ENCODE measurements at regions not wholly inside any gene's neighbourhood (a gene's known extent, or its start where the extent isn't known, plus 50 kb on each side); places are given as distances from the start of the nearest gene placed in this dataset.

DNA sequence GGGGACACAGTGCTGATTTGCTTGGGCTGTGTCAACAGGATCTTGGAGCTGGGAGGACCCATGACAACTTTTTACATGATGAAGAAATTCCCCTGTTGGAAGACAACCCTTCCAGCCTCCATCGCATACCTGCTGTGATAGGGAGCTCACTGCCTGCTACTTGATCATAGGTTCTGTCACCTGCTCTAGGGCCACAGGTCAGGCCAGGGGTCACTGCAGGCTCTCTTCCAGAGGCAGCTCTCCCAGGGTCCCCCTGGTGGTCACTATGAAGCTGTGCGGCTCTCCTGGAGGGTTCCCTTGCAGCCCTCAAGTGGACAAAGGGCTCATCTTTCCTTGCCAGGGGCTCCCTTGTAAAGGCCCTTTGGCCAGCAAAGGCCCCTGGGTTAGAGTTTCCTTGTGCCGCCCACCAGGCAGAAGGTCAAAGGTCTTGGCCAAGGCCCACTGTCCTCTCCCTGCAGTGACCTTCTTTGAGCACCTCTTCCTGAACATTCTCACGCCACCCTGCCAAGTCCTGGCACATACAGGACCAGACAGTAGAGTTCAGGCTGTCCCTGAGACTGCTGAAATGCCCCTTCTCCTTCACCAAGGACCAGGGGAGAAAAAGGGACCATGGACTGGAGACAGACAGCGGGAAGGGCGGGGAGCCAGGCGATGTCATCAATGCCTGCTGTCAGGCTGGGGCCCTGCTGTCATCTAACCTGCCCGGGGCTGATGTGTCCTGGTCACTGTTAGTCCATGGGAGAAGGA lies 345.1 kb downstream of the DYSF start:
- SMC1A ChIA-PET (ENCODE audit: uncharacterized antibody, unreplicated experiment): no interaction called here
- no peak overlapping the region for H3K9ac ChIP-seq (ENCODE audit: control insufficient read depth, insufficient read depth, low read length)
- ATAC-seq (peak; percentile 89), FAIRE-seq (no peak), DNase-seq (ENCODE audit: low read depth, low spot score) (no peak)
- H3K79me2 ChIP-seq (ENCODE audit: control insufficient read depth, insufficient read depth, low read length): no peaks in the 10 kb centered on the region
- H3K4me2 ChIP-seq (ENCODE audit: control insufficient read depth, insufficient read depth): no peak overlapping the region
- POLR2A ChIA-PET: no interaction called here
- H3K4me1 ChIP-seq (ENCODE audit: control insufficient read depth, insufficient read depth, low read length): no peaks in the 10 kb centered on the region
- no peak overlapping the region for H2AFZ ChIP-seq (ENCODE audit: control insufficient read depth, low read depth, low read length)
- no TSS peak for BruUV-seq (replicated peaks)
- RAD21 ChIA-PET (ENCODE audit: unreplicated experiment): no interaction called here
- in situ Hi-C loops (cut with MboI): no loop called here
- no peak overlapping the region for H3K4me3 ChIP-seq
- H4K20me1 ChIP-seq (ENCODE audit: control insufficient read depth, insufficient read depth): no peaks in the 10 kb centered on the region
- WGBS (ENCODE audit: insufficient coverage, insufficient replicate concordance, low lambda C conversion rate, missing lambda C conversion rate): 17% methylated on average over 8 of the region's 8 CpGs
- H3K9me3 ChIP-seq (replicated peaks; ENCODE audit: control insufficient read depth, insufficient read depth, low read length): no peaks in the 10 kb centered on the region
- no peak overlapping the region for H3K27ac ChIP-seq (ENCODE audit: control insufficient read depth, insufficient read depth)
- CTCF ChIA-PET: interaction anchor here (1.0 to 1.5 kb wide), 5 partner anchors 15 to 269 kb away, joined by 3 to 7 read pairs (median 4); no protein-coding TSS in a partner anchor
- no peaks in the 10 kb centered on the region for H3K36me3 ChIP-seq (ENCODE audit: control insufficient read depth in 2 of 2, insufficient read depth in 2 of 2, low read length in 1 of 2)
- H3K27me3 ChIP-seq (replicated peaks in 1 of 2; ENCODE audit: control insufficient read depth in 2 of 2, insufficient read depth in 2 of 2, low read length in 1 of 2): no peaks in the 10 kb centered on the region; a peak in 1 of 4 replicates
- intact Hi-C loops (cut with micrococcal nuclease; ENCODE audit: unreplicated experiment): loop anchor here (1.0 kb wide), 1 partner anchor 253 kb away; no protein-coding TSS in a partner anchor
- TF ChIP-seq EGR1 (IDR thresholded peaks at IDR 0.05; ENCODE audit: borderline replicate concordance in 1 of 2, low read depth in 2 of 2, low read length in 2 of 2) (no peak), SMC3 (IDR thresholded peaks at IDR 0.05; ENCODE audit: borderline replicate concordance, low read length) (peak; percentile 47; the same call in 1 of the 2 replicates), ZNF24 (IDR thresholded peaks at IDR 0.05) (no peak), MEF2B (IDR thresholded peaks at IDR 0.05; ENCODE audit: partially characterized antibody, poor library complexity, severe bottlenecking) (no peak), RAD21 (IDR thresholded peaks at IDR 0.05; ENCODE audit: insufficient read depth, low read depth, low read length) (0 out of 2 replicates have a peak, but pooled peaks have one; percentile 22), PRDM15 (CRISPR knock-in tag; IDR thresholded peaks at IDR 0.05) (no peak), NR2F1 (conservative IDR thresholded peaks at IDR 0.05) (peak; percentile 61; the same call in 1 of the 2 replicates), TARDBP (IDR thresholded peaks at IDR 0.05; ENCODE audit: borderline replicate concordance) (no peak)
- TF ChIP-seq, protein P1, sequence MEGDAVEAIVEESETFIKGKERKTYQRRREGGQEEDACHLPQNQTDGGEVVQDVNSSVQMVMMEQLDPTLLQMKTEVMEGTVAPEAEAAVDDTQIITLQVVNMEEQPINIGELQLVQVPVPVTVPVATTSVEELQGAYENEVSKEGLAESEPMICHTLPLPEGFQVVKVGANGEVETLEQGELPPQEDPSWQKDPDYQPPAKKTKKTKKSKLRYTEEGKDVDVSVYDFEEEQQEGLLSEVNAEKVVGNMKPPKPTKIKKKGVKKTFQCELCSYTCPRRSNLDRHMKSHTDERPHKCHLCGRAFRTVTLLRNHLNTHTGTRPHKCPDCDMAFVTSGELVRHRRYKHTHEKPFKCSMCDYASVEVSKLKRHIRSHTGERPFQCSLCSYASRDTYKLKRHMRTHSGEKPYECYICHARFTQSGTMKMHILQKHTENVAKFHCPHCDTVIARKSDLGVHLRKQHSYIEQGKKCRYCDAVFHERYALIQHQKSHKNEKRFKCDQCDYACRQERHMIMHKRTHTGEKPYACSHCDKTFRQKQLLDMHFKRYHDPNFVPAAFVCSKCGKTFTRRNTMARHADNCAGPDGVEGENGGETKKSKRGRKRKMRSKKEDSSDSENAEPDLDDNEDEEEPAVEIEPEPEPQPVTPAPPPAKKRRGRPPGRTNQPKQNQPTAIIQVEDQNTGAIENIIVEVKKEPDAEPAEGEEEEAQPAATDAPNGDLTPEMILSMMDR (IDR thresholded peaks at IDR 0.05 in 2 of 3, conservative IDR thresholded peaks at IDR 0.05 in 1 of 3; ENCODE audit: control insufficient read depth in 2 of 3, extremely low read depth in 1 of 3, insufficient read depth in 1 of 3, low read depth in 3 of 3, low read length in 3 of 3): peak; percentile 41 to 66 (median 62)
- TF ChIP-seq, protein P2, sequence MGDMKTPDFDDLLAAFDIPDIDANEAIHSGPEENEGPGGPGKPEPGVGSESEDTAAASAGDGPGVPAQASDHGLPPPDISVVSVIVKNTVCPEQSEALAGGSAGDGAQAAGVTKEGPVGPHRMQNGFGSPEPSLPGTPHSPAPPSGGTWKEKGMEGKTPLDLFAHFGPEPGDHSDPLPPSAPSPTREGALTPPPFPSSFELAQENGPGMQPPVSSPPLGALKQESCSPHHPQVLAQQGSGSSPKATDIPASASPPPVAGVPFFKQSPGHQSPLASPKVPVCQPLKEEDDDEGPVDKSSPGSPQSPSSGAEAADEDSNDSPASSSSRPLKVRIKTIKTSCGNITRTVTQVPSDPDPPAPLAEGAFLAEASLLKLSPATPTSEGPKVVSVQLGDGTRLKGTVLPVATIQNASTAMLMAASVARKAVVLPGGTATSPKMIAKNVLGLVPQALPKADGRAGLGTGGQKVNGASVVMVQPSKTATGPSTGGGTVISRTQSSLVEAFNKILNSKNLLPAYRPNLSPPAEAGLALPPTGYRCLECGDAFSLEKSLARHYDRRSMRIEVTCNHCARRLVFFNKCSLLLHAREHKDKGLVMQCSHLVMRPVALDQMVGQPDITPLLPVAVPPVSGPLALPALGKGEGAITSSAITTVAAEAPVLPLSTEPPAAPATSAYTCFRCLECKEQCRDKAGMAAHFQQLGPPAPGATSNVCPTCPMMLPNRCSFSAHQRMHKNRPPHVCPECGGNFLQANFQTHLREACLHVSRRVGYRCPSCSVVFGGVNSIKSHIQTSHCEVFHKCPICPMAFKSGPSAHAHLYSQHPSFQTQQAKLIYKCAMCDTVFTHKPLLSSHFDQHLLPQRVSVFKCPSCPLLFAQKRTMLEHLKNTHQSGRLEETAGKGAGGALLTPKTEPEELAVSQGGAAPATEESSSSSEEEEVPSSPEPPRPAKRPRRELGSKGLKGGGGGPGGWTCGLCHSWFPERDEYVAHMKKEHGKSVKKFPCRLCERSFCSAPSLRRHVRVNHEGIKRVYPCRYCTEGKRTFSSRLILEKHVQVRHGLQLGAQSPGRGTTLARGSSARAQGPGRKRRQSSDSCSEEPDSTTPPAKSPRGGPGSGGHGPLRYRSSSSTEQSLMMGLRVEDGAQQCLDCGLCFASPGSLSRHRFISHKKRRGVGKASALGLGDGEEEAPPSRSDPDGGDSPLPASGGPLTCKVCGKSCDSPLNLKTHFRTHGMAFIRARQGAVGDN (IDR thresholded peaks at IDR 0.05): no peak

Measured in GM12878 (cell line).